GM21717 (cell line): ENCODE measurements at regions not wholly inside any gene's neighbourhood (a gene's known extent, or its start where the extent isn't known, plus 50 kb on each side); places are given as distances from the start of the nearest gene placed in this dataset.
"Not testable (repeated sequence)": the region's sequence is repeated elsewhere in the genome, so short reads cannot be mapped to it uniquely, and the experiment has no call there.

Experiments used
- ATAC-seq: cut with Tn5 transposase; IDR thresholded peaks from one replicate; pipeline ENCODE4 v1.9.1; 2021; ENCODE audit warnings: mild to moderate bottlenecking, moderate library complexity; ENCODE audit not compliant: unreplicated experiment

DNA sequence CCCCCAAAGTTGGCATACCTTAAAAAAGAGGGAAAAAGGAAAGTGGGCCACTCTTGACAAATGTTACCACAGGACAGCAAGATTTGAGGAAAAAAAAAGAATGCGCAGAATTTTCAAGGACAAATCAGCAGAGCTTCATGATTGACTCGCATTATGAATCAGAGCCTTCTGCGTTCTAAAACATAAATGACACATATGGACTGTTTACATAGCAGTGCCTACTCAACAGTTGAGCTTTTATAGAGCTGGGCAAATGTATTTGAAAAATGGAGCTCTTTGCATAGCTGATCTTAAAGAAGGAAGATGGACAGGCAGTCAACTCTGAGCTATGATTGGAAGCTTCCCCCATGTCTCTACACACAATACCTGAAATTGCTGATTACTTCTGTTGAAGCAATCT lies 213.2 kb upstream of the NT5E start:
- no peak for ATAC-seq

DNA sequence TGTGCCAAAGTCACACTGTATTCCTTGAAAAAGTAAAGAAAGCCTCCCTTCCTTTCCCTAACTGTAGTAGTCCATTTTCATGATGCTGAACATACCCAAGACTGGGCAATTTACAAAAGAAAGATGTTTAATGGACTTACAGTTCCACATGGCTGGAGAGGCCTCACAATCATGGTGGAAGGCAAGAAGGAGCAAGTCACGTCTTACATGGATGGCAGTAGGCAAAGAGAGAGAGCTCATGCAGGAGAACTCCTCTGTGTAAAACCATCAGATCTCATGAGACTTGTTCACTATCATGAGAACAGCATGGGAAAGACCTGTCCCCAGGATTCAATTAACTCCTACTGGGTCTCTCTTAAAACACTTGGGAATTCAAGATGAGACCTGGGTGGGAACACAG lies 222.5 kb upstream of the NT5E start:
- not testable (repeated sequence) for ATAC-seq

DNA sequence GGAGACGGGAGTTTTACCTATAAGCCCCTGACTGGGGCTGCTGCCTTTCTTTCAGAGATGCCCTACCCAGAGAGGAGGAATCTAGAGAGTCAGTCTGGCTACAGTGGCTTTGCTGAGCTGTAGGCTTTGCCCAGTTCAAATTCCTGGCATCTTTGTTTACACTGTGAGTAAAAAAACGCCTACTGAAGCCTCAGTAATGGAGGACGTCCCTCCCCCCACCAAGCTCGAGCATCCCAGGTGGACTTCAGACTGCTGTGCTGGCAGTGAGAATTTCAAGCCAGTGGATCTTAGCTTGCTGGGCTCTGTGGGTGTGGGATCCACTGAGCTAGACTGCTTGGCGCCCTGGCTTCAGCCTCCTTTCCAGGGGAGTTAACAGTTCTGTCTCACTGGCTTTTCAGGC lies 237.1 kb upstream of the NT5E start:
- not testable (repeated sequence) for ATAC-seq

GRCh38 chr6:85195243-85195642 lies 254.6 kb upstream of the NT5E start:
- ATAC-seq, result no peak

DNA sequence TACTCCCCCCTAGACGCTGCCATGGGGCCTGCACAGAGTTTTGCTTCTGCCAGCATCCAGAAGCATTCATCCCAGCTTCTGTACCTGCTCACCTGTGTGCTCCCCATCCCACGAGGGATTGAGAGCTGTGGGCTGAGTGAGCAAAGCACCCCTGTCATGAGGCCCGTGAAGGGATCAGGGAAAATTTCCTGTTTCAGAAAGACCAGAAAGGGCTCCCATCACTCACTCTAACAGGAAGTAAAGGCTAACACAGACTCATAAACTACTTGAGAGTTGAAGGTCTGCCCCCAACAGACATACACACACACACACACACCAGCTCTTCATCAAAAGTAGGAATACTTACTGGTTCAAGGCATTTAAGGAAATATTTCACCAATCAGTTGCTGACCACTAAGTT lies 256.5 kb upstream of the NT5E start:
- no peak for ATAC-seq

DNA sequence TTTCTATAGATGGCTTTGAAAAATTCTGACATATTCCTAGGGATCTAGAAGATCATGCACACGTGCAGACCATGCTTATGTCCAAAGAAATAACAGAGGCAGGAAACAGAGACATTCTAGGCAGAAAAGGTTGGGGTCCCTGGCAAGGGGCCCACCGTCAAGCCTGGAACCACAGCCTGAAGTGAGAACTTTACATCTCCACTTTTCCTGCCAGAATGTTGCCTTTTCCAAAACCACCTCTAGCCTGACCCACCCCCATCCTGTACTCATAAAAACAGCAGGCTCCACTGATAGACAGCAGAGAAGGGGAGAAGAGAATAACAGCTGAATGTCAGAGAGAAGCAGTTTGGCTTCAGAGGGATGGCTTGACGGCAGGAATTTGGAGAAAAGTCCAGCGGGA lies 257.3 kb upstream of the NT5E start:
- ATAC-seq, result no peak

GRCh38 chr6:85192186-85192585 lies 257.7 kb upstream of the NT5E start:
- no peak for ATAC-seq

DNA sequence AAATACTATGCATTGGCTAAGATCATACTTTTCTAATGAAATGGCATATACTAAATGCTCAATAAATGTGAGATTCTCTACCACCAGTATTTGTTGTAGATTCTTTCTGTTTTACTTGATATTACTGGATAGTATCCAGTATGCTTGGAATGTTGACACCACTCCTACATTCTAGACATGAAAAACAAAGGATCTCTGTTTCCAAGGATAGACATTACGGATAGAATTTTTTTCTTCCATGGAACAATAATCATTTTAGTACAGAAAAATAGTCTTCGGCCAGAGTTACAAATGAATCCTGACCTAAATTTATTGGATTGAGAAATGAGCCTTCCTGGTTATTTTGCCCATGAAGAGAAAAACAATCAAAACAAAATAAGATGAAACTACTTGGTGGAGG lies 258.2 kb upstream of the NT5E start:
- no peak for ATAC-seq

GRCh38 chr6:85186546-85187175 lies 263.2 kb upstream of the NT5E start:
- ATAC-seq, result no peak

GRCh38 chr6:85185977-85186376 lies 263.9 kb upstream of the NT5E start:
- ATAC-seq, result no peak

DNA sequence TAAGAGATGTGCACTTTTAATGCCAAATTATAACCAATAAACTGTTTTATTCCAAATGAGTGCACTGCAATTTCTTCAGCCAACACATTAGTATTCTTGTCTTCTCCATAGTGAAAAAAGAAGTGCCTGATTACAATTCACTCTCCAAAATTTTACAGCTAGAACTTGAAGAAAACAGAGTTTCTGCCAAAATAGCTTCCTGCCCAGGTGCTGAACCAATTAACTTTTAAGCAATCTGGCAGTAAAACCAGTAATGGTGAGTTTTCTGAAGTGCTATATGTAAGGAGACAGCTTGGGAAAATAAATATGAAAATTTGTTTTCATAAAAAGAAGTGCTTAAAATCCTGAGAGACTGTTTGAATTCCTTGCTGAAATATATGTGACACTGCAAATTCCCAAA lies 266.0 kb upstream of the NT5E start:
- ATAC-seq, result no peak

DNA sequence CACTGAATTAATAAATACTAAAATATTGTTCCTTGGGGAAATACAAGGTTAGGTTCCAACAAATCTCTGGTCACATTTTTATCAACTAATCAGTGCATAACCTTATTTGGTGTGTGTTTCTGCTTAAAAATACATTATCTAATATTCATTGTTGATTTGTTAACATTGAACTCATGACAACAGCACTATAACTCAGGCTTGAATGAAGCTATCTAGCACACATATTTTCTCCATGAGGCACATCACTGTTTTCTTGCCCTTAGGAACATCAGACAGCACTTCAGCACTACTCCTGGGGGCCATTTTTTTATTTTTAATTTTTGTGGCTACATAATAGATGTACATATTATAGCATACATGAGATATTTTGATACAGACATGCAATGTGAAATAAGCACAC lies 277.2 kb upstream of the NT5E start:
- no peak for ATAC-seq

- ATAC-seq, result no peak
These were observed 277.7 kb upstream of the NT5E start for GRCh38 chr6:85172161-85172560.

- no peak for ATAC-seq
These were observed 280.7 kb upstream of the NT5E start for GRCh38 chr6:85169189-85169588.

DNA sequence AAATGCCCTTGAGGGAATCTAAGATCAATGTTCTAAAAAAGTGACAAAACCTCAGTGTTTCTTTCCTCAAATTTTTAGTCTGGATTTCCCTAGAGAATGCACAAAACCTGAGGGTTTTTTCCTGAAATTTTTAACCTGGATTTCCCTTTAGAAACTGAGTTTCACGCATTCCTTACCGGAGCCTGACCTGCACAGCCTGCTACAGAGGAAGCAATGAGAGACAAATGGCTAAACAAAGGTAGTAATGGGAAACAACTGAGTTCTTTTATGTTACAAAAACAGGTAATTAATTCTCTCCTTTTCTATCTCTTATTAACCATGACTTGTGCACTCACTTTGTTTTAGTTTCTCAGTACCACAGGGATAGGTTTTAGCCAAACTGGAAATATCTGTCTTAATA lies 281.7 kb upstream of the NT5E start:
- ATAC-seq, result no peak

- ATAC-seq, result no peak
These were observed 283.7 kb upstream of the NT5E start for GRCh38 chr6:85166114-85166741.

DNA sequence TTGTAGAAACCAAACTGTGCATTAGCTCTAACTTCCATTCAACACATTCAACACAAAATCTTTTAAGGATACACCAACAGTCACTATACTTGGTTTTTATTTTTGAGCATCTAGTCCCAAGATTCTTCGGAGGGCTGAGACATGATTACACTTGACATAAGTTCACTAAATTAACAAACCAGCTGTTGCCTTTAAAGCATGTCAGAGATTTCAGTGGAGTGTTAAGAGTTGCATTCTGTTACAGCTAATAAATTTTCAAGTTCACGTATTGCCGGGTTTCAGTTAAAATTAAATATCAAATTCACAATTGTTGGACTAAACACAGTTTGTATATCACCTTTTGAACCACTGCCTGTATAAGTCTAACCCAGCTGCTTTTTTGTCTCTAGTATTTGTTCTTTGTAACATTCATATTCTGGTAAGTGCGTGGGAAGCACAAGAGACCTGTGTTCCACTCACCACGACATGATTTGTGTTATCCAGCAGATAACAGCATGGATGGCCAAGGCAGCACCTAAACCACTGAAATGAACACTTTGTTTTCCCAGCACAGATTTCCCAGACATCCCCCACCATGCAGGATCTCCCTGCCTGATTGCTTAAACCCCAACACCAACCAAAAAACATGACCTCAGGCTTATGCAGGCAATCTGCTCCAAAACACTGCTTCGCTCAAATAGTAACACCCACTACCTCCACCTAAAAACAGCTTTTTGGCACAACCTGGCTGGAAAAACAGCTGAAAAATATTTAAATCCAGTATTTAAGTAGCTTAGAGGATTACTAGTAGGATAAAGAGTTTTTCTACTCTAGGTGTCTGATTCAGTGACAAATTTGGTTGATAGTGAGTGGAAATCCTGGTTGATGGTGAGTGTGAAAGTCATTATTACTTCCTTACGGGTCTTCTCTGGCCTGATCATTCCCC lies 286.5 kb upstream of the NT5E start:
- ATAC-seq, result no peak

- ATAC-seq, result no peak
These were observed 292.6 kb upstream of the NT5E start for GRCh38 chr6:85157311-85157710.

DNA sequence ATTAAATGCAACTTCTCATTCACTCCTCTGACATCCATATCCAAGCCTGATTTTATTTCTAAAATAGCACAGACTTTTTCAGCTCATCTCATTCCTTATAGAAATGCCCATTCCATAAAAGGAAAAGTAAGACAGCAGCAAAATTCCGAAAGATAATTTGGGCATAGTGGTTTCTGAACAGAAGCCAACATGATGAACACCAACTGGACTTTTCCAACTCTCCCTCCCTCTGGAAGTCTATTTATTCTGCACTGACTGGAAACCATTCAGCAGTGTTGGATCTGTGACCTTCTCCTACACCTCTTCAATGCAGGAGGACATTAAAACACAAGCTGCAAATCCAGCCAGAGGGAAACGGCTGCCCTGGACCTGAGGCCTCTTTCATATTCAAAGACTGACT lies 306.2 kb upstream of the NT5E start:
- no peak for ATAC-seq

DNA sequence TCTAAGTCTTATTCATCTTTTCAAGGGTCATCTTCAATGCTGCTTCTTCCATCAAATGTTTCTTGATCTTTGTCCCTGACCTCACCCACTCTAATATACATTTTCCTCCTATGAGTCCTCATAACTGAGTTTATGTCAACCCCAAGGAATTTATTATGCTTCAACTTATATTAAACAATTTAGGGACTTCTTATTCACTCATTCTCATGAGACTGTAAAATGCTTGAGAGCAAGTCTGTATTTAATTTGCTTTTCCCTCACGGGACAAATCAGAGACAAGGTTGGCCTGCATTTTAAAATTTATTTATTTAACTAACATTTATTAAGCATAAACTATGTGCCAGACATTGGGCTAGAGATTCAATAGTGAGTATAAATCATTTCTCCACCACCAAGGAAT lies 312.0 kb upstream of the NT5E start:
- ATAC-seq, result no peak

GRCh38 chr6:85136310-85136709 lies 313.6 kb upstream of the NT5E start:
- ATAC-seq, result no peak
